T-cell (primary cell): ENCODE measurements at regions not wholly inside any gene's neighbourhood (a gene's known extent, or its start where the extent isn't known, plus 50 kb on each side); places are given as distances from the start of the nearest gene placed in this dataset.
"Not testable (repeated sequence)": the region's sequence is repeated elsewhere in the genome, so short reads cannot be mapped to it uniquely, and the experiment has no call there.

Experiments
- ATAC-seq, 4 experiments: fragments of 200-7000 bp in 3 of 4; fragments of 150-1000 bp in 1 of 4; cut with Tn5 transposase; replicated peaks in 1 of 4; 1 replicate in 3 of 4; 2 replicates in 1 of 4; pipeline ENCODE4 v1.10.0; 2021; ENCODE audit warnings: moderate library complexity in 3 of 4, mild to moderate bottlenecking in 2 of 4, moderate number of reproducible peaks in 1 of 4
- CTCF ChIA-PET, 2 donors: fragments of 300-600 bp; sonication (Branson Sonifier 250); formaldehyde crosslinking; loops; one replicate each; lab custom pipeline; 2022; ENCODE audit warnings: antibody characterized with exemption in 2 of 2; lab: Charles Lee
- POLR2A ChIA-PET, 2 donors: fragments of 300-600 bp; sonication (Branson Sonifier 250); formaldehyde crosslinking; loops; one replicate each; lab custom pipeline; 2022; ENCODE audit warnings: antibody characterized with exemption in 2 of 2; lab: Charles Lee
- DNase-seq, 35 experiments: peaks; one replicate each; pipeline versions ENCODE4 v3.0.0 to v3.0.0-alpha.2; 2013 to 2023
- H3K27ac ChIP-seq: one replicate; pipeline ENCODE4 v1.5.1; 2013; ENCODE audit warnings: low read length
- H3K27me3 ChIP-seq, 2 experiments: replicated peaks in 1 of 2; 1 replicate in 1 of 2; 2 replicates in 1 of 2; pipeline versions ENCODE4 v1.6.1 to v1.7.0; 2013; ENCODE audit warnings: low read length in 1 of 2, mixed read lengths in 1 of 2; ENCODE audit not compliant: control insufficient read depth in 2 of 2, insufficient read depth in 2 of 2; ENCODE audit errors: extremely low read depth in 1 of 2
- H3K36me3 ChIP-seq, 2 donors: 1 replicate in 1 of 2; 2 replicates in 1 of 2; pipeline versions ENCODE4 v1.6.1 to v1.7.0; 2013; ENCODE audit warnings: low read length in 1 of 2; ENCODE audit not compliant: control insufficient read depth in 2 of 2, insufficient read depth in 1 of 2; ENCODE audit errors: extremely low read depth in 1 of 2
- H3K4me1 ChIP-seq, 2 experiments: 1 replicate in 1 of 2; 2 replicates in 1 of 2; pipeline versions ENCODE4 v1.6.1 to v1.7.0; 2013; ENCODE audit warnings: low read length in 2 of 2, mixed read lengths in 1 of 2; ENCODE audit not compliant: insufficient read depth in 2 of 2, control insufficient read depth in 1 of 2; ENCODE audit errors: extremely low read depth in 1 of 2
- H3K4me3 ChIP-seq, 2 donors: 1 replicate in 1 of 2; 2 replicates in 1 of 2; pipeline versions ENCODE4 v1.5.1 to v1.7.0; 2013; ENCODE audit warnings: mild to moderate bottlenecking in 2 of 2, low read length in 1 of 2, moderate library complexity in 1 of 2; ENCODE audit not compliant: control insufficient read depth in 1 of 2; ENCODE audit errors: extremely low read depth in 1 of 2
- H3K9me3 ChIP-seq: 2 replicates; pipeline ENCODE4 v1.7.0; 2013
- H3K27ac Mint-ChIP-seq, 2 donors: one replicate each; pipeline ENCODE4 v1.8.0; 2020 to 2021; ENCODE audit warnings: mild to moderate bottlenecking in 2 of 2, mixed read lengths in 2 of 2
- H3K27me3 Mint-ChIP-seq, 2 donors: one replicate each; pipeline ENCODE4 v1.8.0; 2021 to 2022; ENCODE audit warnings: mixed read lengths in 2 of 2
- H3K36me3 Mint-ChIP-seq: one replicate; pipeline ENCODE4 v1.8.0; 2021; ENCODE audit warnings: mixed read lengths
- H3K4me1 Mint-ChIP-seq, 3 donors: one replicate each; pipeline ENCODE4 v1.8.0; 2020 to 2022; ENCODE audit warnings: mixed read lengths in 3 of 3, mild to moderate bottlenecking in 1 of 3
- H3K4me3 Mint-ChIP-seq, 3 donors: one replicate each; pipeline ENCODE4 v1.8.0; 2020 to 2022; ENCODE audit warnings: mild to moderate bottlenecking in 3 of 3, mixed read lengths in 3 of 3, moderate library complexity in 3 of 3
- H3K9me3 Mint-ChIP-seq, 3 donors: one replicate each; pipeline ENCODE4 v1.8.0; 2020 to 2022; ENCODE audit warnings: mixed read lengths in 3 of 3
- WGBS: methylation state at CpG from one replicate; pipeline ENCODE4 v1.1.5; 2013; ENCODE audit warnings: missing lambda C conversion rate; ENCODE audit not compliant: insufficient coverage; 5-methylcytosine and 5-hydroxymethylcytosine counted together

DNA sequence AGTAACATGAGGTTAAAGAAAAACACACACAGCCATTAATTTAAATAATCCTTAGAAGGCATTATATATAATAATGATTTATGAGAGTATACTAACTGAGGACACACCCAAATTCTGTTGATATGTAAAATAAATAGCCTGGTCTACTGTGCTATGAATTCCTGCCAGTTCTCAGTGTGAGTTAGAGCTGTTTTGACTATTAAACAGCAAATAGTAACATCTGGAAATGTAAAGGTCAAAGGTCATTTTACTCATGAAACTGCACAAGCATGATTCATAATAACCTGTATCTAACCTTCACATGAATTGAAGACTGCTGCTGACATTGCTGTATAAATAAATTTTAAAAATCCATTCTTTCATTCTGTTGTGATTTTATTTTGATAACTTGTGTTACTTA is 966.7 kb downstream of the SLC6A15 start:
- ATAC-seq: no peak
- no peaks in the 10 kb centered on the region for H3K27me3 Mint-ChIP-seq
- Histone ChIP-seq H3K9me3 (no peaks in the 10 kb centered on the region), H3K27me3 (no peaks in the 10 kb centered on the region), H3K36me3 (no peaks in the 10 kb centered on the region), H3K4me1 (no peaks in the 10 kb centered on the region), H3K4me3 (no peak overlapping the region), H3K27ac (no peak overlapping the region)
- CTCF ChIA-PET: no interaction called here
- H3K4me1 Mint-ChIP-seq: no peaks in the 10 kb centered on the region
- POLR2A ChIA-PET: no interaction called here
- H3K4me3 Mint-ChIP-seq: no peak overlapping the region
- no peak for DNase-seq
- H3K9me3 Mint-ChIP-seq: peaks cover 0 to 15% (median 4%) of the 10 kb centered on the region in 3 donors
- no peaks in the 10 kb centered on the region for H3K36me3 Mint-ChIP-seq
- H3K27ac Mint-ChIP-seq: no peak overlapping the region

DNA sequence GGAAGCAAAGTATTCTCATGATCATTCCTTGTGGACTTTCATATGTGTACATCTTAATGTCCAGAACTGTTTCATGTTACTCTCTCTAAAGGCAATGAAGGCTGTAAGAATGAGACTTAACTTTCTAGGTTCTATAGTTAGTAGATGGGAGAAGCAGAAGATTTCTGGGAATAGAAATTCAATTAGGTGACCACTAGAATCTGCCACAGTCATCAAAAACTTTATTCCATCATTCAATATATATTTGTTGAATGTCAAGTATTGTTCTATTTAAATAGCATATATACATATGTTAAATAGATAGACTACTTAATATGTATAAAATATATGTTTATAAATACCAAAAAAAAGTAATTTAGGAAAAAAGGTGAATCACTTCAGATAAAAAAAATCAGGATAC is 972.9 kb downstream of the SLC6A15 start:
- ChIA-PET POLR2A (no interaction called here), CTCF (no interaction called here)
- H3K4me3 ChIP-seq: no peak overlapping the region
- Mint-ChIP-seq H3K36me3 (no peaks in the 10 kb centered on the region), H3K4me1 (no peaks in the 10 kb centered on the region), H3K27me3 (no peaks in the 10 kb centered on the region), H3K4me3 (no peak overlapping the region), H3K27ac (no peak overlapping the region), H3K9me3 (peaks cover 0 to 7% (median 0%) of the 10 kb centered on the region in 3 donors)
- no peaks in the 10 kb centered on the region for H3K4me1 ChIP-seq
- no peak for ATAC-seq
- no peaks in the 10 kb centered on the region for H3K36me3 ChIP-seq
- no peaks in the 10 kb centered on the region for H3K27me3 ChIP-seq
- no peaks in the 10 kb centered on the region for H3K9me3 ChIP-seq
- DNase-seq: no peak
- no peak overlapping the region for H3K27ac ChIP-seq

DNA sequence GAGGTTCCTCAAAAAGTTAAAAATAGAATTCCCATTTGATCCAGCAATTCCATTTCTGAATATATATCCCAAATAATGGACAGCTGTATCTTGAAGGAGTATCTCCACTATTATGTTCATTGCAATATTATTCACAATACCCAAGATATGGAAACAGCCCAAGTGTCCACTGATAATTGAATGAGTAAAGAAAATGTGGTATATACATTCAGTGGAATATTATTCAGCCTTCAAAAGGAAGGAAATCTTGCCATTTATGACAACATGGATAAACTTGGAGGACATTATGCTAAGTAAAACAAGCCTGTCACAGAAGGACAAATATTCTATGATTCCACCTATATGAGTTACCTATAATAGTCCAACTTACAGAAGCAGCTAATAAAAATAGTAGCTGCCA is 979.0 kb downstream of the SLC6A15 start:
- POLR2A ChIA-PET: no interaction called here
- Mint-ChIP-seq H3K27me3 (no peaks in the 10 kb centered on the region), H3K4me3 (no peak overlapping the region), H3K4me1 (no peaks in the 10 kb centered on the region), H3K27ac (no peak overlapping the region), H3K9me3 (peaks cover 0 to 12% (median 9%) of the 10 kb centered on the region in 3 donors), H3K36me3 (no peaks in the 10 kb centered on the region)
- Histone ChIP-seq H3K27me3 (no peaks in the 10 kb centered on the region), H3K4me3 (no peak overlapping the region), H3K9me3 (no peaks in the 10 kb centered on the region), H3K27ac (no peak overlapping the region), H3K4me1 (no peaks in the 10 kb centered on the region), H3K36me3 (no peaks in the 10 kb centered on the region)
- CTCF ChIA-PET: no interaction called here
- no peak for ATAC-seq
- no peak for DNase-seq

DNA sequence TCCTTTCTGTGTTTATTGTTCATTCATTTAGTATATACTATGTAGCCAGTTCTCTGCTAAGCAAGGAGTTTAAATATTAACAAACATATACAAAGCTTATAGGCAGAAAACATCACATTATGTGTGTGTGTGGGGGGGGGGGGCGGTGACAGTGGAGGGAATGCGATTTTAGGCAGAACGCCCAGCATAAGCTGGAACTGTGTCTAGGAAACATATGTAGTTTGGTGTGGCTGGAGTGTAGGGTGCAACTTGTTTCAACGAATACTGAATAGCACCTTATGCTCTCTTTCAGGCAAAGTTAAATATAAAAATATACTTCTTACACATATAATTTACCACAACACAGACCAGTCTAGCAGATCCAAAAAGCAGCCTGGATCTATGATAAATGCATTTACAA is 980.6 kb downstream of the SLC6A15 start:
- H3K4me1 Mint-ChIP-seq: no peaks in the 10 kb centered on the region
- DNase-seq: no peak
- H3K27ac ChIP-seq: no peak overlapping the region
- no peaks in the 10 kb centered on the region for H3K36me3 ChIP-seq
- no CpG with 5 or more reads among the region's 4 CpGs for WGBS
- POLR2A ChIA-PET: no interaction called here
- no peak for ATAC-seq
- no peaks in the 10 kb centered on the region for H3K27me3 ChIP-seq
- CTCF ChIA-PET: no interaction called here
- H3K9me3 ChIP-seq: no peaks in the 10 kb centered on the region
- H3K27ac Mint-ChIP-seq: no peak overlapping the region
- H3K4me3 ChIP-seq: no peak overlapping the region
- no peaks in the 10 kb centered on the region for H3K27me3 Mint-ChIP-seq
- no peaks in the 10 kb centered on the region for H3K36me3 Mint-ChIP-seq
- H3K4me1 ChIP-seq: no peaks in the 10 kb centered on the region
- no peak overlapping the region for H3K4me3 Mint-ChIP-seq
- H3K9me3 Mint-ChIP-seq: peaks cover 0 to 15% (median 9%) of the 10 kb centered on the region in 3 donors

DNA sequence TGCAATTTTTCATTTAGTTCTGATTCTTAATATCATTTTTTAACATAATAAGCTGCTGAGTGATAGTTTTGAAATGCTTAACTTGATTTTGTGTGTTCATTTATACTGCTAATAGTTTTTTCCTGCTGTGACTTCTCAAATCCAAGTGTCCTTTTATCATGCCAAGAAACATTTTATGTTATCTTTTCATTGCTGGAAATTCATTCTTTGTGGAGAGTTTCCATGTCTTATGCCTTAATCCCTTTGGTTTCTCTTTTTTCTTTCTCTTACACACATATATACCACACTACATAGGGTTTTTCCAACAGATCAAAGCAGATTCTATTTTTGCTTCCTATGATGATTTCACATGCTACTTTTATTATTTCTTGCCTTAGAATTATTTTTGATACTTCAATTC is 981.1 kb downstream of the SLC6A15 start:
- no peak overlapping the region for H3K27ac Mint-ChIP-seq
- H3K27ac ChIP-seq: no peak overlapping the region
- peaks cover 0 to 15% (median 9%) of the 10 kb centered on the region in 3 donors for H3K9me3 Mint-ChIP-seq
- H3K27me3 Mint-ChIP-seq: no peaks in the 10 kb centered on the region
- H3K36me3 ChIP-seq: no peaks in the 10 kb centered on the region
- H3K9me3 ChIP-seq: no peaks in the 10 kb centered on the region
- no peaks in the 10 kb centered on the region for H3K4me1 Mint-ChIP-seq
- POLR2A ChIA-PET: no interaction called here
- H3K4me3 ChIP-seq: no peak overlapping the region
- DNase-seq (no peak), ATAC-seq (no peak)
- no peaks in the 10 kb centered on the region for H3K36me3 Mint-ChIP-seq
- CTCF ChIA-PET: no interaction called here
- H3K4me1 ChIP-seq: no peaks in the 10 kb centered on the region
- no peak overlapping the region for H3K4me3 Mint-ChIP-seq
- no peaks in the 10 kb centered on the region for H3K27me3 ChIP-seq

DNA sequence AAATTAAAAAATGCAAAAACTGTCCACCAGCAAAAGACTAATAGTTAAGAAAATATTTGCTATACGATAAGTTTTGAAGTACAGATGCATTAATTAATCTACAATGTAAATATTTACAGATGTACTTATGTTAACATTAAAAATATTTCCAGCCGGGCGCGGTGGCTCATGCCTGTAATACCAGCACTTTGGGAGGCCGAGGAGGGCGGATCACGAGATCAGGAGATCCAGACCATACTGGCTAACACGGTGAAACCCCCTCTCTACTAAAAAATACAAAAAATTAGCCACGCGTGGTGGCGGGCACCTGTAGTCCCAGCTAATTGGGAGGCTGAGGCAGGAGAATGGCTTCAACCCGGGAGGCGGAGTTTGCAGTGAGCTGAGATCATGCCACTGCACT is 982.8 kb downstream of the SLC6A15 start:
- CTCF ChIA-PET, ATAC-seq, H3K36me3 Mint-ChIP-seq, DNase-seq, POLR2A ChIA-PET, H3K9me3 ChIP-seq, H3K36me3 ChIP-seq, H3K4me3 Mint-ChIP-seq, H3K27ac ChIP-seq, H3K4me1 ChIP-seq, H3K4me3 ChIP-seq, H3K4me1 Mint-ChIP-seq, H3K27me3 ChIP-seq, H3K27me3 Mint-ChIP-seq, H3K27ac Mint-ChIP-seq: not testable (repeated sequence)
- WGBS: 97% methylated on average over 5 of the region's 13 CpGs
- peaks cover 0 to 15% (median 9%) of the 10 kb centered on the region in 3 donors for H3K9me3 Mint-ChIP-seq

DNA sequence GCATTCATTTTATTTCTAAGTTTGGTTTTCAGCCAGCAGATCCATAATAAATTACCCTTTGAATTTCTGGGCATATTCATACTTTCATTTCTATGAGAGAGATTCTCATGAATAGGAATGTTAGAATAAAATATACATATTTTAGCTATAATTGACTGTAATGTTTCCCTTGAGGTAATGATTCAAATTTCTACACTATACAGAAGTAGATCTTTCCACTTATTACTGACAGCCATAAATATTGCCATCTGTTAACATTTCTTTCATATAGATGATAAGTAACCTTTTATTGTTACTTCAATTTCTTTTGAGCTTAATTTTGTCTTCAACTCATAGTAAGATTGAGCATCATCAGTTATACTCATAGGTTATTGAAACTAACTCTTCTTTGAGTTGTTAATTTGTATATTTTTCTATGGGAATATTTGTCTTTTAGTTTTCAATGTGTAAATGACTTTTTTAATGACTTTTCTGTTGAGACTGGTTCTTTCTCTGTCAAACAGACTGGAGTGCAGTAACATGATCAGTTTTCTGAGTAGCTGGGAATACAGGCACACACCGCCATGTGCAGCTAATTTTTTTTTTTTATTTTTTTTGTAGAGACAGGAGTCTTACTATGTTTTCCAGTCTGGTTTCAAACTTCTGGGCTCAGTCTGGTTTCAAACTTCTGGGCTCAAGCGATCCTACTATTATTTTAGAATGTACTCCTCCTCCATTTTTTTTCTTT is 991.6 kb downstream of the SLC6A15 start:
- Histone ChIP-seq H3K4me1 (no peaks in the 10 kb centered on the region), H3K27me3 (no peaks in the 10 kb centered on the region), H3K9me3 (no peaks in the 10 kb centered on the region), H3K27ac (no peak overlapping the region), H3K4me3 (no peak overlapping the region), H3K36me3 (no peaks in the 10 kb centered on the region)
- Mint-ChIP-seq H3K36me3 (no peaks in the 10 kb centered on the region), H3K9me3 (peaks cover 0 to 6% (median 2%) of the 10 kb centered on the region in 3 donors), H3K4me1 (no peaks in the 10 kb centered on the region), H3K4me3 (no peak overlapping the region), H3K27me3 (no peaks in the 10 kb centered on the region), H3K27ac (no peak overlapping the region)
- ChIA-PET POLR2A (no interaction called here), CTCF (no interaction called here)
- WGBS: no CpG with 5 or more reads among the region's 2 CpGs
- ATAC-seq: no peak
- DNase-seq: no peak
